G401 (cell line): ENCODE measurements at regions not wholly inside any gene's neighbourhood (a gene's known extent, or its start where the extent isn't known, plus 50 kb on each side); places are given as distances from the start of the nearest gene placed in this dataset.

Experiments
- DNase-seq: peaks from one replicate; pipeline ENCODE4 v3.0.0-alpha.2; 2015; ENCODE audit warnings: low spot score
- in situ Hi-C: cut with HindIII; loops from 2 replicates; pipeline ENCODE4 v1.10.0; 2016; ENCODE audit warnings: low sequenced_read_pairs, mixed read lengths

DNA sequence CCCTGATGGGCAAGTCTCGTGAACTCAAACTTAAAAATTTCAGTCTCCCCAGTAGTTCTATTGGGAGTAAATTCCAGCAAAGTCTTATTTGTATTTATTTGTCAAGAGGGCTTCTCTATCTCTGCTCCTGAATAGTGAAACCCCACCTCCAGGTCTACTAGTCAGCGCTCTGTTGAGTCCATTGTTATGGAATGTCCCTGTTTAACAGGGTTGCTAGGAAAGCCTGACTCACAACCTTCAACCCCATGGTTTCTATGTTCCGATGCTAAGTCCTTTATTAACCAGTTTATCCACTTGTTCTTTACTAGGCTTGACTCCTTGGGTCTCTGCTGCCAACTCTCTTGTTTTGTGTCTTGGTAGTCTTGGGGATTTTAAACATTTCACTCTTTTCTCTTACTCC, 250.7 kb upstream of the MYOCD start:
- DNase-seq: no peak
- in situ Hi-C loops: no loop called here

DNA sequence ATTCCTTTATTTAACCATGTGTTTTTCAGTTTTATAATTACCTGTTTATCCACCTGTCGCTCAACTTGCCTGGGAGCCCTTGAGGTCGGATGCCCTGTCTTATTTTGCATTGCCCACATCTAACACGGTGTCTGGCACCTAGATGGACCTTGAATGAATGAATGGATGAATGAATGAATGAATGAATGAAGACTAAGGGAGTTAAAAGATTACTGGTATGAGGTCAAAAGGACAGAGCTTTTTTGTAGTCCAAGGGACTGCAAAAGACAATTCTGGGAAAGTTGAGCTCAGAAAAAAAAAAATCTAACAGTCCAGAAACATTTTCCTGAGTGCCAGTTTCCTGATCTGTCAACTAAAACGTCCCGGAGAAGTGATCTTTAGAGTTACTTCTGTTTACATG, 244.6 kb upstream of the MYOCD start:
- DNase-seq: no peak
- in situ Hi-C loops: no loop called here

DNA sequence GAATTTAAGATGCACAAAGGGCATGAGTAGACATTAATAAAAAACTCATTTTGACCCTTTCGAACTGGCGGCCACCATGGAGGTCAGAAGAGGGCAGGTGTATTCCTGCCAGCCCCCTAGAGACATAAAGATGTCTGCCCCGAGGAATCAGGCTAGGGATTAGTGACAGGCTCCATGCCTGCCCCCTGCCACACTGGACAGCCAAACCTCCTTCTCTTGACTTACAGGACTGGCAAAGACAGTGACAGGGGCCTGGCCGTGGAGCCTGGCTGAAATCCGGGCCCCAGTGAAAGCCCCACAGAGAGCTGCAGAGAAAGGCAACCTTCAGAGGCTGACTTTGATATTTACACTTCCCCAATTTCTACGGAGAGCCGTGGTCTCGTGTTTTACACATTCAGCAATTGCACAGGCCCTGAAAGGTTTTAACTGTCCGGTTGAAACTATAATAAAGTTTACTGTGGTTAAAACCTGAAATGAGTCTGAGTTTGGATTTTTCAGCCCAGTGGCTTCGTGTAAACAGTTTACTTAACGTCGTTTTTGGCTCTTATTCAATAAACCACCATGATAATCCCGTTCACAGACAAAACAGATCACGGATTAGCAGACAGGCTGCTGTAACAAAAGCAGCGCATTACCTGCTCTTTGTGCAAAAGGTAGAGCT, 243.9 kb upstream of the MYOCD start:
- in situ Hi-C loops: no loop called here
- no peak for DNase-seq

DNA sequence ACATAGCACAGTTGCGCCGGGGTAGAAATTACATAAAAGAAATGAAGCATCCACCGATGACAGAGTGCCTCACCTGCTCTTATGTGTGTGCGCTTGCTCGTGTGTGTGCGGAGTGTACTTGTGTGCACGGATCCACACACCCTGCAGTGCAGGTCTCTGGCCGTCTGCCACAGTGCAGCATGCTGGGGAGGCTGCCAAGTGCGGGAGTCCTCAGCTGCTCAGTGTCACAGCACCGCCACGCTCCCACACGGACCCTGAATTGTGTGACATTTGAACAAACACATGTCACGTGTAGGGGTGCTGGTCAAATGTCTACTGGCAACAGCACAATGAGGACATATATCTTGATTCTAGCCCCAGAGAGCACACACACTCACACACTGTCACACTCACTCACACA, 243.0 kb upstream of the MYOCD start:
- DNase-seq: peak; percentile 3
- in situ Hi-C loops: no loop called here

DNA sequence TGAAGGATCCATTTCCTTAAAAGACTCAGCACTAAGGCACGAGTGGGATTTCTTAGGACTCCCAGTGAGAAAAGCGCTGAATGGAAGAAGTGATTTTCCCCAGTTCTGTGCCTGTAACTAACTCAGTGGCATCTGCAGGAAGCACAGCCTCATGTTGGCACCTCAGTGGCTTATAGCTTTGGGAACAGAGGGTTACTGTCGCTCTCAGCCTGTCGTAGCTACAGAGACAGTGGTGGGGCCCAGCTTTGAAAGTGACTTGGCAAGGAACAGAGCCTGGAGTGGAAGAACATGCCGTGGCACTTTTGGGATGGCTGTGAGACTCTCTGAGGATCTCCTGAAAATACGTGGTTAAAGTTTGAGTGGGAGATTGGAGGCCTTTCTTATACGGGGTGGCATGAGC, 242.4 kb upstream of the MYOCD start:
- in situ Hi-C loops: no loop called here
- no peak for DNase-seq

DNA sequence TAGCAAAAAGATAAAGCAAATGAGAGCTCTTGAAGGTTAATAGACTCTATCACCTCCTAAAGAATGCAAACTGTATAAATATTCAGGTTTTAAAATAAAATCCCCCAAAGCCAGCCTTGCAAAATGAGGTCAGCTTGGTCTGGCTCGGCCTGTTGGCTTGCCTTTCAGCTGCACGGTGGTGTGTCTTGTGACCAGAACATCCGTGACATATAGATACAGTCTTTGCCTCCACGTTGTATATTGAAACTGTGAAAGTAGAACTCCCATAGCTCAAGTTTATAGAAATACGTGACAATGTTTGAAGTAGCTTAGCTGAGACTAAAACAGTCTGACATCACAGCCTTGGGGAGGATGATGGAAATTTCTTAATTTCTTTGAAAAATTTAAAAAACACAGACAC, 236.6 kb upstream of the MYOCD start:
- DNase-seq: no peak
- in situ Hi-C loops: no loop called here

DNA sequence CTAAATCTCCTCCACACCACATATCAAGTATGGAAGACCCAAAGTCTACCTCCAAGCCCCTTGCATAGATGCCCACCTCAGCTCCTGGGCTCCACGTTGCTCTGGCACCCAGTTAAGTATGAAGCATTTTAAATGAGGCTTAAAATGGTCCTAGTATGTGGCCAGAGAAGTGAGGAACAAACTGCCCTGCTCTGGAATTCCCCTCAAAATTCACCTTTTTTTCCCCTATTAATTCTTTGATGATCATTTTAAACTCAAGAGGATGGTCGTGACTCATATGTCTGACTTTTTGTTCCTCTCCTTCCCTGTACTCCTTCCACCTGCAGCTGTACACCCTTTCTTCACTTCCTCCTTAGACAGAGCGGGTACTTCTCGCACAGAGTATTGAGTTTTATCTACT, 234.5 kb upstream of the MYOCD start:
- in situ Hi-C loops: no loop called here
- DNase-seq: no peak

DNA sequence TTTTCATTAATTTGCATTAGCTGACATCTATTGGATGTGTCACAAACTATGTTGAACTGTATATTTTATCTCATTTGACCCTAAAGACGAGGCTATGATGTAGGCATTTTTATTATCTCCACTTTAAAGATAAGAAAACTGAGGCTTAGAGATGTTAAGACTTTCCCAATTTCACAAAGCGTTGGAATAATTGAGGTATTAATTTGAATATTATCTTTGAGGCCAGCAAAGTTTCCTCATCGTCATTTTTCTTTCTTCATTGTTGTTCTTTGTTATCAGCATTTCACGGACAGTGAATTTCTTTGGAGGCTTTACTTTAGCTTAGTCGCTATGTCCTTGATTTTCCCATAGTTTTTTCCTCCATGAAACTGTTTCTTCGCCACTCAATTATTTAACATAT, 227.5 kb upstream of the MYOCD start:
- DNase-seq: no peak
- in situ Hi-C loops: no loop called here

DNA sequence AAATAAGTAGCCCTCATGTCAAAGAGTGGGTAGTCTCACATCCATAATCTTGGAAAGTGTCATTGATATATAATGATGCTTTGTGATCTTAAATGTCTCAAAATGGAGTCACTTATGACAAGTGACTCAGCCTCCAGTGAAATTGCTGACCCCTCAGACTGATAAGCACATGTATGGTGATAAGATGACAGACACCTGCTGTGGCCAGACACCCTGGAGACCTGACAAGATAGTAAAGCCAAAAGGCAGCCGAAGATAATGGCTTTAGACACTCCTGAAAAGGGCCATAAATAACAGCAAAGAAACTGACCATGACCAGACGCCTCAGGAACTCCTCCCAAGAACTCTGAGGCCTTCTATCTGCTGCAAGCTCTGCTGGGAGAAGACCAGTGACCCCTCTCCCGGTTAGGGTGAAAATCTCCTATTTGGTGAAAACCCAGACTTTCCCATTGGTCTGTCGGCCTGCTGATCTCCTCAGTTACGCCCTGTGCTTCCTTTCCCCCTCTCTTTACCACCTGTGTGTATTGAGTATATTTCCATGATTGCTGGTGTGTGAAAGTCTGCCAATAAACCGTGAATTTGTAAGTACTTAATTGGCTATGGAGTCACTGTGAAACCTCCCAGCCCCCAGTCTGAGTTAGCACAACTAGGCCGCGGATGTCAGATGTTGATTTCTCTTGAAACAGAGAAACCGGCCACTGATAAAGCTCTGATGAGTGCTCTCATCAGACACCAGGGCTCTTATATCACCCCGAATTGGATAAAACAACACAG, 226.7 kb upstream of the MYOCD start:
- in situ Hi-C loops: no loop called here
- no peak for DNase-seq

DNA sequence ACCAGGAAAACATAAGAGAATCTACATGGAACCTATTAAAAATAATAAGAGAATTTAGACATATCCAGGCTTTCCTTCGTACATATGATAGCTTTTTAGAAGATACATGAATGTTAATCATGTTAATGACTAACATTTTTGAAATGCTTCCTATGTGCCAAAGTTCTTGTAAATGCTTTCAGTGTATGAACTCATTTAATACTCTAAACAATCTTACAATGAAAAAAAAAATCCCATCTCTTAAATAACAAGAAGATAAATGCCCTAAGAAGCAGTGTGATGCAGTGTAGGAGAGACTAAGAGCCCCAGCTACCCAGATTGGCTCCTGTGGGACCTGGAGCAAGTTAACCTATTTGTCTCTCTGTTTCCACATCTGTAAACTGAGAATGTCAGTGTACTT, 220.4 kb upstream of the MYOCD start:
- in situ Hi-C loops: no loop called here
- no peak for DNase-seq

DNA sequence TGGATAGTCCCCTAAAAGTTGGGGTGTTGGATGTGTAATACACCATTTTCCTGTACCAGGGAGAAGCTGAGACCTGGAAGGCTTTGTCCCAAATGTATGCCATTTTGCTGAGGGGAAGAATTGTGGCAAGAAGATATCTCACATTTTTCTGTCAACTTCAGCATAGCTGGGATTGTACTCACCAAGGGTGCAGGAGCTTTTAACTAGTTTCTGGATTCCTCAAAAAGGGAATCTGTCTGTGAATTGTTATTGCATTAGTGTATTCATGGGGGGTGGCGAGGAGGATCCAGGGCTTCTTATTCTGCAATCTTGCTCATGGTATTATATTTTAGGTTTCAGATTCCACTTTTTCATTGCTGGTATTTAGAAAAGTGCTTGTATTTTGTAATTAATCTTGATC, 208.2 kb upstream of the MYOCD start:
- in situ Hi-C loops: no loop called here
- DNase-seq: no peak

DNA sequence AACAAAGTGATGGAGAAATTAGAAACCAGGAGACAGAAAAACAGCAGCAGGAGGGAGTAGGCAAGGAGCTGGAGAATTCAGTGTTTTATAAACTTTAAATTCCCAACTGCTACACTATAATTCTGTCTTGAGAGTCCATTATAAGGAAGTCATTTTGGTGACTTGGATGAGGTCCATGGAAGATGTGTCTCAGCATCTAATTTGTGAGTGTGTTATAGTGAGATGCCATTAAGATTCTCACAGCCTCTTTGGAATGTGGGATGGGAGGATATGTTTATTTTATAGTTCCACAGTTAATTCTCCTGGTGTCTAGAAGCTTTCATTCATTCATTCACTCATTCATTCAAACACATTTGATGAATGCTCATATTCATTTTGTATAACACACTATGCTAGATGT, 206.0 kb upstream of the MYOCD start:
- no peak for DNase-seq
- in situ Hi-C loops: no loop called here

DNA sequence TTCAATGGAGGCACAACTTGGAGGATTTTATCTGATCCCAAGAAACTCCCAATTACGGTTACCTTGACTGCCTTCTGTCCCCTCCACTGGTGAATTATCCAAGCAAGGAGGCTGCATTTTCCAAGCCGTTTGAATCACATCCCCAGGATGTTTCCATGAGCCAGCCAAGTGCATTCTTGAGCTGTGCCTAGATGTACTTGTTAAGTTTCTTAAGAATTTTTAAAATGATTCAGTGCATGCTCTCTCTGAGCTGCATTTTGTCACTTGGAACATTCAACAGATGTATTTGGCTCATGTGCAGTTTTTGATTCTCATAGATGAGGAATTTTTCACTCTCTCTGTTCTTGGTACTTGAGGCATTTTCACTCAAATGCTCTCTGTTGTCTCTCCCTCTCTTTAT, 202.6 kb upstream of the MYOCD start:
- no peak for DNase-seq
- in situ Hi-C loops: no loop called here

DNA sequence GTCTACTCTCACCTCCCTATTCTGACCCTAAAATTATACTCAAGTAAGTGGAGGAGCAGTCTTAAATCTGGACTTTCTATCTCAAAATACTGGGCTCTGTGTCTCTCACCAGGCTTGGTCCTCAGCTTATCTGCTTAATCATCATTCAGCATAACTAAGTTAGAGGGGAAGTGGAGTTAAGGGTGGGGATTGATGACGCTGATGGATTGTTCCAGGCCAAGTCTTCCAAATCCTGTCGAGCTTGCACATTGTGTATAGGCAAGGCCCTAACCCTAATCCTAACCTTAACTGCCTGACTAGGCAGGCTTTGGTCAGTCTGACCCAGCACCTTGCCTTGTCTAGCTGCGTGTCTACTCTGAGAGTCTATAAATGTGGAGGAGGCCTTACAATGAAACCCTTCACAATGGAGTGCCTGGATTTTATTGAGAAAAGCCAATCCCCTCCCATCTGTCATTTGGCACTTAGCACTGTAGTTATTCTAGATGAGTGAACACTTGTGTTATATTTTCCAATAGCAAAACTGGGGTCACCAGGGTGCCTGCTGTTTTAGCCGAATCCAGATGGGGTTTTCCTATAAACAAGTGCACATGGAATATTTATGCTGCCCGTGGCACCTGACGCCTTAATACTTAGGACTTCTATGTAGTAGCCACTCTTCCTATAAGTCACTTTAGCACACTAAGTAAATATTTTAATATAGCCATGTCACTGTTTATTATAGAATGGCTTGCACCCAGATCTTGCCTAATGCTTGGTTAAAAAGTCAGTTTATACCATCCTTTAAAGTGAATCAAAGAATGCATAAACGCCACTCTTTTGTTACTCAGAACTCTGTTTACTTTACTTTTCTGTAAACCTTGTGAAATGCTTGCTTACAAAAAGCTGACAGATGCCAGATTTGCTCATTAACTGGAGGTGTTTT, 193.2 kb upstream of the MYOCD start:
- DNase-seq: no peak
- in situ Hi-C loops: no loop called here

DNA sequence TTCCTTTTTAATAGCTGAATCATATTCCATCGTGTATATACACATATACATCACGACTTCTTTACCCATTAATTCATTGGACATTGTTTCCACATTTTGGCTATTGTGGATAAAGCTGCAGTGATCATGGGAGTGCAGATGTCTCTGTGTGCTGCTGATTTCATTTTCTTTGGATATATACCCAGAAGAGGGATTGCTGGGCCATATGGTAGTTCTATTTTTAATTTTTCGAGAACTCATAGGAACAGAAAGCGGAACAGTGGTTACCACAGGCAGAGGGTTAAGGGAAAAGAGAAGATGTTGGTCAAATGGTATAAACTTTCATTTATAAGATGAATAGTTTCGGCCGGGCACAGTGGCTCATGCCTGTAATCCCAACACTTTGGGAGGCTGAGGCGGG, 187.4 kb upstream of the MYOCD start:
- no peak for DNase-seq
- in situ Hi-C loops: no loop called here

DNA sequence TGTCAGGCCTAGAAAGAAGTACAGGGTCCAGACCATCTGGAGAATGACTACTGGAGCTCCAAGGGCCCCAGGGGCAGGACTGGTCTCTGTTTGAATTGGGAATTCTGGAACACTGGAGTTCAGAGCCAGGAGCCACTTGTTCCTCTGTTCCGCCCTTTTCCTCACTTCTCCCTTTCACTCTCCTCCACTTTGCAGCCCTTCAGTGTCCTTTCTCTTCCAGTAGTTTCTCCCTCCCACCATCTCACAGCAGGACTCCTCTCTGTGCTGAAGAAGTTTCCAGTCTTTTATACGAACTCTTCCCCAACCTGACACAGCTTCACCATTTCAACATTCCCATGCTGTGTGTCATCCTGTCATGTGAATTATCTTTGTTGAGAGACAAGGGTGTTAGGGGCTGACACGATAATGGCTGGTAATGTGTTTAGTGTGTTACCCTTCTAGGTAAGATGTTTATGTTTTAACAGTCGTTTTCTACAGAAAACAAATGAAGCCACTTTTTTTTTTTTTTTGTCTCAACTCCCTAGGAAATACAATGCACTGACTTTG, 180.3 kb upstream of the MYOCD start:
- no peak for DNase-seq
- in situ Hi-C loops: no loop called here

DNA sequence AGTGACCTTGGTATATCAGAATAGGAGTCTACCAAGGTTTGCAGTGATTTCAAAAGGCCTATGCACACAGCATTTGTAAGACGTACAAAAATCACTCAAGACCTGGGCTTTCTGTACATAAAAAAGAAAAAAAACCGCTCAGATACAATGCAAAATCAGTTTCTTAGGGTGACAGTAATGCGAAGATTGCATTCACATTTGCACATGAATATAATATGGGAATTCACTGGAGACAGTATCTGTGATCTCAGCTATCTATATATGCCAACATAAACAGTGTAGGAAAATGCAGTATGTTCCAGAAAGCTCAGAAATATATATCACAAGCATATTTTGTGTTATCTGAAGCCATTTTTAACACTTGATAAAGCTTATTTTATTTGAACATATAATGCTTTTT, 176.4 kb upstream of the MYOCD start:
- no peak for DNase-seq
- in situ Hi-C loops: no loop called here

DNA sequence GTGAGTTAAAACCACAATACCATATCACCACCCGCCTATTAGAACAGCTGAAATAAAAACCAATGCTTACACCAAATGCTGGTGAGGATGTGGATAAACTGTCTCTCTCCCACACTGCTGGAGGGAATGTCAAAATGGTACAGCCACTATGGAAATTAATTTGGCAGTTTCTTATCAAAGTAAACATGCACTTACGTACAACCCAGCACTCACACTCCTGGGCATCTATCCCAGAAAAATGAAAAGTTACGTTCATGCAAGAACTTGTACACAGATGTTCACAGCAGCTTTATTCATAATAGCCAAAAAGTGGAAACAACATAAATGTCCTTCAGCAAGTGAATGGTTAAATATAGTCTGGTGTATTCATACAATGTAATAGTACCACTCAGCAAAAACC, 173.2 kb upstream of the MYOCD start:
- in situ Hi-C loops: no loop called here

DNA sequence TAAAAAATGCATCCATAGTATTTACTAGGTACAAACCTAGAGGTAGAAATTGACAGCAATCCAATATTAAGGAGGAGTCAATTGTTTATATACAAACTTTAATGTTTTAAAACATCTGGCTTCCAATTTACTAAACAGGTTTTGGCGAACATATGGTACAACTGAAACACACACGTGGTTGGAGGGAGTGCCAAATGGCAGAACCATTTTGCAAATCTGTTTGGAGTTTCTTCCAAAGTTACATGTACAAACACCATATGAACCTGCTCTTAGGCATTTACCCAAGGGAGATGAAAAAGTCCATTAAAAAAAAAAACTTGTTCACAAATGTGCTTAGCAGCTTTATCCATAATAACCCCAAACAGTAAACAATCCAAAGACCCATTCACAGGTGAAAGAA, 159.8 kb upstream of the MYOCD start:
- DNase-seq: no peak
- in situ Hi-C loops: no loop called here

More for the DNA sequence above, 173.2 kb upstream of the MYOCD start:
- DNase-seq: no peak

DNA sequence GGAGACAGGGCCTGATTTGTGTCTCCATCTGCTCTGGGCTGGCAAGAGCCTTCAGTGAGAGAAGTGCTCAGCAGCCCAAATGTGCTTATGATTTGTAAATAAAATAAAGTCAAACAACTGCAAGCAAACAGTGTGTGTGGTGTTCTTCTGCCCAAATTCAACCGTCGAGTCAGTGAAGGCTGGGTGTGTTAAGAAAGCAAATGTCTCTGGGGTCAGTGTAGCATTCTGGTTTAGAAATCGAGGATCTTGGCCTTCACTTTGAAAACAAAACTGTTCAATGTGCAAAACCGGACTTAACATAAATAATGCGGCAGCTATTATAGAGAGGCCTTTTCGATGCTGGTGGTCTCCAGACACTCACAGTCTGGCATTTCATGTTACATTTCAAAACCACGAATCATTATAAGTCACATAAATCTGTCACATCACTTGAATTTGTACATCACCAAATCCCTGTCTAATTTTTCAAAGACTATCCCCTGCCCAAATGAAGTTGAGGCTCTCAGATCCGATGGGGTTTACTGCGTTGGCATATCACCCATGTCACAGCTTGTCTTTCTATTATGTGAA, 158.6 kb upstream of the MYOCD start:
- no peak for DNase-seq
- in situ Hi-C loops: no loop called here
